ENCODE measurements at regions not wholly inside any gene's neighbourhood (a gene's known extent, or its start where the extent isn't known, plus 50 kb on each side); places are given as distances from the start of the nearest gene placed in this dataset.
"Not testable (repeated sequence)": the region's sequence is repeated elsewhere in the genome, so short reads cannot be mapped to it uniquely, and the experiment has no call there.

DNA sequence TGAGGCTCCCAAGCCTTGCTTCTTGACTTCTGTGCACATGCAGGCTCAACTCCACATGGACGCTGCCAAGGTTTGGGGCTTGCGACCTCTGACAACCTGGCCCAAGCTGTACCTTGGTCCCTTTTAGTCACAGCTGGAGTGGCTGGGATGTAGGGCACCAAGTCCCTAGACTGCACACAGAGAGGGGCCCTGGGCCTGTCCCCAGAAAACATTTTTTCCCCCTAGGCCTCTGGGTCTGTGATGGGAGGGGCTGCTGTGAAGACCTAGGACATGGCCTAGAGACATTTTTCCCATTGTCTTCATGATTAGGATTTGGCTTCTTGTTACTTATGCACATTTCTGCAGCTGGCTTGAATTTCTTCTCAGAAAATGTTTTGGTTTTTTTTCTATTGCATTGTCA lies 430.1 kb upstream of the ZNG1F start:
- not testable (repeated sequence) for TF ChIP-seq POLR2AphosphoS5 (IDR thresholded peaks at IDR 0.05)
- TF ChIP-seq, protein P1, sequence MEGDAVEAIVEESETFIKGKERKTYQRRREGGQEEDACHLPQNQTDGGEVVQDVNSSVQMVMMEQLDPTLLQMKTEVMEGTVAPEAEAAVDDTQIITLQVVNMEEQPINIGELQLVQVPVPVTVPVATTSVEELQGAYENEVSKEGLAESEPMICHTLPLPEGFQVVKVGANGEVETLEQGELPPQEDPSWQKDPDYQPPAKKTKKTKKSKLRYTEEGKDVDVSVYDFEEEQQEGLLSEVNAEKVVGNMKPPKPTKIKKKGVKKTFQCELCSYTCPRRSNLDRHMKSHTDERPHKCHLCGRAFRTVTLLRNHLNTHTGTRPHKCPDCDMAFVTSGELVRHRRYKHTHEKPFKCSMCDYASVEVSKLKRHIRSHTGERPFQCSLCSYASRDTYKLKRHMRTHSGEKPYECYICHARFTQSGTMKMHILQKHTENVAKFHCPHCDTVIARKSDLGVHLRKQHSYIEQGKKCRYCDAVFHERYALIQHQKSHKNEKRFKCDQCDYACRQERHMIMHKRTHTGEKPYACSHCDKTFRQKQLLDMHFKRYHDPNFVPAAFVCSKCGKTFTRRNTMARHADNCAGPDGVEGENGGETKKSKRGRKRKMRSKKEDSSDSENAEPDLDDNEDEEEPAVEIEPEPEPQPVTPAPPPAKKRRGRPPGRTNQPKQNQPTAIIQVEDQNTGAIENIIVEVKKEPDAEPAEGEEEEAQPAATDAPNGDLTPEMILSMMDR (IDR thresholded peaks at IDR 0.05 in 8 of 11, conservative IDR thresholded peaks at IDR 0.05 in 3 of 11), result not testable (repeated sequence)

All from spleen (tissue), 7 donors.